Adipocyte (in vitro differentiated cells): ENCODE measurements at regions not wholly inside any gene's neighbourhood (a gene's known extent, or its start where the extent isn't known, plus 50 kb on each side); places are given as distances from the start of the nearest gene placed in this dataset.

ENCODE experiments used
- DNase-seq: peaks from one replicate; pipeline ENCODE4 v3.0.0-alpha.2; 2015; ENCODE audit warnings: low read depth
- H3K27me3 ChIP-seq: replicated peaks from 2 replicates; pipeline ENCODE4 v1.7.0; 2013; ENCODE audit warnings: mild to moderate bottlenecking, low read length, moderate library complexity; ENCODE audit not compliant: control insufficient read depth, insufficient read depth
- H3K36me3 ChIP-seq: 2 replicates; pipeline ENCODE4 v1.7.0; 2013; ENCODE audit warnings: low read length, mild to moderate bottlenecking, moderate library complexity; ENCODE audit not compliant: control insufficient read depth, insufficient read depth, severe bottlenecking
- H3K4me1 ChIP-seq: 2 replicates; pipeline ENCODE4 v1.7.0; 2013; ENCODE audit warnings: mild to moderate bottlenecking, low read length, moderate library complexity; ENCODE audit not compliant: control insufficient read depth, insufficient read depth
- H3K4me3 ChIP-seq: 2 replicates; pipeline ENCODE4 v1.7.0; 2013; ENCODE audit warnings: mild to moderate bottlenecking, low read length, moderate library complexity
- H3K9ac ChIP-seq: 2 replicates; pipeline ENCODE4 v1.7.0; 2013; ENCODE audit warnings: mild to moderate bottlenecking, low read length, moderate library complexity
- H3K9me3 ChIP-seq: 2 replicates; pipeline ENCODE4 v1.7.0; 2013; ENCODE audit warnings: mild to moderate bottlenecking, low read length, moderate library complexity; ENCODE audit not compliant: control insufficient read depth

DNA sequence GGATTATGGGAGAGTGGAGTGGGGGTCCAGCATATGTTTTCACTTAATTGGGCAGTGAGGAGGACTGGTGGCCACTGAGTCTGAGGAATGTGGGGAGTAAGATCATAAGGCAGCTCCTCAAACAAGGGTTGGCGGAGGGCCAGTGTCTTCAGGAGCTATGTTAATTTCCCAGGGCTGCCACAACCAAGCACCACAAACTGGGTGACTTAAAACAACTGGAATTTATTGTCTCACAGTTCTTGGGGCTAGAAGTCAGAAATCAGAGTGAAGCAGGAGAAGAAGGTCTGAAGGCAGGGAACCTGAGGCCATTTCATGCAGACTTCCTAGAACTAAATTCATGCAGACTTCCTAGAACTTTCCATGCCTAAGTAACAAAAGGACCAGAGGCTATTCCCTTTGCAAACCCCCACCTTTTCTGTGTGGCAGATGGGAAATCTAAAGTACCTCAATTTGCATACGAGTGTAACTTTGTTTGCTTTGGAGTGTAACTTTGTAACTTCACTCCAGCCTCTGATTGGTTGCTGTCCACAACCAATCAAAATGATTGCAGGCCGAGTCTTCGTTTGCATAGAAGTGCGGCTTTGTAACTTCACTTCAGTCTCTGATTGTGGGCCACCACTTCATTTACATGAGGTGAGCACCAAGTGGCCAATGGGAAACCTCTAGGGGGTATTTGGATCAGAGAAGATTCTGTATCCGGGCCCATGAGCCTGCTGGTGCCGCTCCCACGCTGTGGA, 50.5 kb upstream of the ZBED5 start:
- Histone ChIP-seq H3K4me1 (peaks cover 28% of the 10 kb centered on the region), H3K36me3 (no peaks in the 10 kb centered on the region), H3K27me3 (no peaks in the 10 kb centered on the region), H3K9me3 (no peaks in the 10 kb centered on the region), H3K4me3 (no peak overlapping the region), H3K9ac (no peak overlapping the region)
- DNase-seq, result peak; percentile 77
